HG02798 (cell line): ENCODE measurements at regions not wholly inside any gene's neighbourhood (a gene's known extent, or its start where the extent isn't known, plus 50 kb on each side); places are given as distances from the start of the nearest gene placed in this dataset.

Experiments
- ATAC-seq: cut with Tn5 transposase; IDR thresholded peaks from one replicate; pipeline ENCODE4 v1.9.1; 2021; ENCODE audit warnings: mild to moderate bottlenecking; ENCODE audit not compliant: unreplicated experiment, poor library complexity

DNA sequence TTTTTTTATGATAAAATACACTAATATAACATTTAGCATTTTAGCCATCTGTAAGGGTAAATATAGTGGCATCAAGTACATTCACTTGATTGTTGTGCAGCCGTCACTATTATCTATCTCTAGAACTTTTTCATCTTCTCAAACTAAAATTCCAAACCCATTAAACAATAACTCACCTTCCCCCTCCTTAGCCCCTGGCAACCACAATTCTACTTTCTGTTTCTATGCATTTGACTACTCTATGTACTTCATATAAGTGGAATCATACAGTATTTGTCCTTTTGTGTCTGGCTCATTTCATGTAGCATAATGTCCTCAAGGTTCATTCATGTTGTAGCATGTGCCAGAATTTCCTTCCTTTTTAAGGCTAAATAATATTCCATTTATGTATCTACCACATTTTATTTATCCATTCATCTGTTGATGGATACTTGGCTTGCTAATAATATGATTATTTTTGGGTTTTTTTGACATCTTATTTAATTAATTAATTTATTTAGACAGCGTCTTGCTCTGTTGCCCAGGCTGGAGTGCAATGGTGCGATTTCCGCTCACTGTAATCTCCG lies 69.6 kb upstream of the MACF1 start:
- ATAC-seq, result no peak

DNA sequence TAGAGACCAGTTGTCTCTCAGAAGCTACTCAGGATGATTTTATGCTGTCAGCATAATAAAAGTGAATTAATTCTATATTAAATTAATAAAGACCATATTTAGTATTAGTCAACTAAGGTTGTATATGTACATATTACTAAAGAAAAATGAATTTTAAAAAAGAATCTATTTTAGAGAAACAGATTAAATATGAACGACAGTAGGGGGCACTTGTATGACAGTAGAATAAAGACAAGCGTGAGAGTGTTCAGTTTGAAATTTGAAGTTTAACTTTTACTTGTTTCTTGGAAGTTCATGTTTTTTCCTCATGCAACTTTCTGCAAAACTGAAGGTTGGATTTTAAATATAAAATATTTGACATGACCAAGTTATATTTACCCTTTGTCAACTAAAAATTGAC lies 67.9 kb upstream of the MACF1 start:
- ATAC-seq, result no peak

DNA sequence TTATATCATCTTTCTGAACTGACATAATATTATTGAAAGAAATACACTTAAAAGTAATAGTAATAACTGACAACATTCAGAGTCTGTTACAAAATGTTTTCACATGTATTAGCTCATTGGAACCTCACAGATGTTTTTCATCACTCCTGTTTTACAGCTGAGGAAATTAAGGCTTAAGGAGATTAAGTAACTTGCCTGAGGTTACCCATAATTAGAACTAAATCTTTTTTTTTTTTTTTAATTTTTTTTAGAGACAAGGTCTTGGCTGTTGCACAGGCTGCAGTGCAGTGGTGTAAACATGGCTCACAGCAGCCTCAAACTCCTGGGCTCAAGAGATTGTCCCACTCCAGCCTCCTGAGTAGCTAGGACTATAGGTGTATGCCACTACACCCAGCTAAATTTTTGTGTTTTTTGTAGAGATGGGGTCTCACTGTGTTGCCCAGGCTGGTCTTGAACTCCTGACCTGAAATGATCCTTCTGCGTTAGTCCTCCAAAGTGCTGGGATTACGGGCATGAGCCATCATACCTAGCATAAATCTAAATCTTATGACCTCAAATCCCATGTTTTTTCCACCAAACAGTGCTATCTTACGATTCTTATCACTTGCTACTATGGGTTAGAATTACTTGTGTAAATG lies 64.7 kb upstream of the MACF1 start:
- ATAC-seq, result no peak

DNA sequence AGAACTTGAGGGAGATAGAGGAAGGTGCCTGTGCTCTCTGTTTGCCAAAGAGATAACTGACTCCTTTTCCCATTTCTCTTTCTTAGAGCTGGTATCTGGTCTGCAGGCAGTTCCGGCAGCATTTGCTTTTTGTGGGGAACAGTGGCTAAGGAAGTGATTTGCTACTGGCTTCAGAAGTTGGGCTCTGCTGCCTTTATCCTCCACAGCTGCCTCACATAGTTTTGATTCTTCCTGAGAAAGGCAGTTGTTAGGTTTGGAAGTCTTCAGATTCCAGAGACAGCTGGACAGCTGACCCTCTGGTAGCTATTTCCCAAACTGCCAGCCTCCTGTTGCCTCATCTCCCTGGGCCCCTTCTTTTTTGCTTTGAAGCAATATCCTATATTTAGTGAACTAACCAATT lies 62.6 kb upstream of the MACF1 start:
- no peak for ATAC-seq

GRCh38 chr1:39142401-39143060 lies 62.0 kb upstream of the MACF1 start:
- ATAC-seq, result no peak

GRCh38 chr1:39144924-39145323 lies 59.6 kb upstream of the MACF1 start:
- no peak for ATAC-seq

GRCh38 chr1:39145331-39145965 lies 59.0 kb upstream of the MACF1 start:
- ATAC-seq, result no peak

GRCh38 chr1:39146681-39147080 lies 57.8 kb upstream of the MACF1 start:
- no peak for ATAC-seq

DNA sequence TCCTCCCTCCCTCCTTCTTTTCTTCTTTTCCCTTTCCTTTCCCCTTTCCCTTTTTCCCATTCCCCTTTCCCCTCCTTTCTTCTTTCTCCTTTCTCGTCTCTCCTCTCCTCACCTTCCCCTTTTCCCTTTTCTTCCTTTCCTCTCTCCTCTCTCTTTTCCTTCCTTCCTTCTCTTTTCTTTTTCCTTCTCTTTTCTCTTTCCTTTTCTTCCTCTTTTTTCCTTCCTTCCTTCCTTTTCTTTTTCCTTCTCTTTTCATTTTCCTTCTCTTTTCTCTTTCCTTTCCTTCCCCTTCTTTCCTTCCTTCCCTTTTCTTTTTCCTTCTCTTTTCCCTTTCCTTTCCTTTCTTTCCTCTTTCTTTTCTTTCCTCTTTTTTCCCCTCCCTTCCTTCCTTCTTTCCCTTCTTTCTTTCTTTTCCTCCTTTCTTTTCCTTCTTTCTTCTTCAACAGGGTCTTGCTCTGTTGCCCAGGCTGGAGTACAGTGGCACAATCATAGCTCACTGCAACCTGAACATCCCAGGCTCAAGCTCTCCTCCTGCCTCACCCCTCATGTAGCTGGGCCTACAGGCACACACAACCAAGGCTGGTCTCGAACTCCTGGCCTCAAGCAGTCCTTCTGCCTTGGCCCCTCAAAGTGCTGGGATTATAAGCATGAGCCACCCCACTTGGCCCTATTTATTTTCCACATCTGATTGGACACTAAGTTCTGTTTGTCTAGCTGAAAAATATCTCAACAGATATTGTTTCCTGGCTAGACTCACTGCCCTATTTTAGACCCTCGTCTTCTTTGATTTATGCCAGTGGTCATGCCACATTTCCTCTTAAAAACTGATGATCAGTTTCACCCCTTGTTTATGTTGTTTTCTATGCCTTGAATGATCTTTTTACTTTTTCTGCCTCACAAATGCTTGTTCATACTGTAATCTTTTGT lies 57.1 kb upstream of the MACF1 start:
- no peak for ATAC-seq

DNA sequence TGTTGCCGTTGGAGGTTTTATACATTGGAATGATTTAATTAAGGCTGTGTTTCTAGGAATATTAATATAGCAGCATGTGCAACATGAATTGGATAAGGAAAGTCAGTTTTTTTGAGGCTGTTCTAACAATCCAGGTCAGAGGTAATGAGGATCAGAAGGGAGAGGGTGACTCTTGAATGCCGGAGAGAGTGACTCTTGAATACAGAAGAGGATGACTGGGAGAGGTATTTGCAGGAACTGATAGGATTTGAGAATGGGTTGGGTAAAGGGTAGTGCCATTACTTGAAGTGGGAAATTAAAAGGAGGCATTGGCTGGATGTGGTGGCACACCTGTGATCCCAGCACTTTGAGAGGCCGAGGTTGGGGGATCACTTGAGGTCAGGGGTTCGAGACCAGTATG lies 55.6 kb upstream of the MACF1 start:
- ATAC-seq, result no peak

DNA sequence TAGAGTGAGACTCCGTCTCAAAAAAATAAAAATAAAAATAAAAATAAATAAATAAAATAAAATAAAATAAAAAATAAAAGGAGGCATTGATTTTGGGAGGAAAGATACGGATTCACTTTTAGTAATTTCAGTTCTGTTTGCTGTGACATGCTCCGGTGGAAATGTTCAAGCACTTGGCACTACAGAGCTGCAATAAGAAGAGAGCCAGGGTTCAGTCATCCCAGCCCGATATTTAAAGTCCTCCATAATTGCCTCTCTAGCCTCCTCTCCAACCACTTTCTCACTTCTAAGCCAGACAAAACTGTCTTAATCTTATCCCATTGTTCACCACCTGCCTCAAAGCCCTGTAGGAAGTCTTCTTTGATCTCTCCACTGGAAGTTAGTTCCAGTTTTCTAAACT lies 55.0 kb upstream of the MACF1 start:
- no peak for ATAC-seq

GRCh38 chr1:39150779-39151178 lies 53.7 kb upstream of the MACF1 start:
- ATAC-seq, result no peak

GRCh38 chr1:39151267-39151666 lies 53.2 kb upstream of the MACF1 start:
- no peak for ATAC-seq

DNA sequence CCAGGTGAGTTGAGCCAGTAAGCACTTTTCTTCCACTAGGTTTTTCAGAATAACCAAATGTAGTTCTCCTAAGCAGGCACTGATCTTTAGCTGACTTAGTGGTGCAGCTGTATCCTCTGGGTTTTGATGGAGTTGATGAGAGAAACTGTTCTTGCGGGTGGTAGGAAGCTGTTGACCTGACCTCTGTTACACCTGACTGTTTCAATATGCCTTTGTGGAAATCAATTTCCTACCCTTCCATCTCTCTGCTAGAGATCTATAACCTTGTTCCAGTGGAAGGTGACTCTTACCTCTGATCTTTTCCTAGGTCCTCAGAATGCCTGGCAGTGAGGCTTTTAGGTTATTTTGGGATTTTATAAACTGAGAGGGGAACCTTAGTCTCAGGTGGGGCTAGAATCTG lies 51.6 kb upstream of the MACF1 start:
- no peak for ATAC-seq

- ATAC-seq, result no peak
Measured at GRCh38 chr1:39153684-39154083, 50.8 kb upstream of the MACF1 start.

- ATAC-seq, result no peak
Measured at GRCh38 chr1:39154553-39155421, 49.7 kb upstream of the MACF1 start.
